Esophagus mucosa (tissue), 1 donor: ENCODE measurements at regions not wholly inside any gene's neighbourhood (a gene's known extent, or its start where the extent isn't known, plus 50 kb on each side); places are given as distances from the start of the nearest gene placed in this dataset.
A peak's percentile ranks its signal among the peaks of the same experiment; 100 is the strongest.

Source experiments
- ATAC-seq: fragments of 200-7000 bp; cut with Tn5 transposase; one replicate; pipeline ENCODE4 v1.9.1; 2020
- donor health status: DM: yes; HTN: yes; CAD: no.

- ATAC-seq: no peak
These were observed 93.4 kb upstream of the GSE1 start for GRCh38 chr16:85519540-85520231.

GRCh38 chr16:85520853-85521521, 92.1 kb upstream of the GSE1 start:
- peak; percentile 82 for ATAC-seq

GRCh38 chr16:85521552-85522307, 91.4 kb upstream of the GSE1 start:
- ATAC-seq: no peak

GRCh38 chr16:85522308-85522841, 90.7 kb upstream of the GSE1 start:
- ATAC-seq: no peak

GRCh38 chr16:85522842-85523601, 90.1 kb upstream of the GSE1 start:
- no peak for ATAC-seq

- no peak for ATAC-seq
These were observed 89.3 kb upstream of the GSE1 start for GRCh38 chr16:85523602-85524364.

GRCh38 chr16:85524365-85524629, 88.8 kb upstream of the GSE1 start:
- ATAC-seq: no peak

GRCh38 chr16:85524630-85525419, 88.3 kb upstream of the GSE1 start:
- ATAC-seq: peak; percentile 30

GRCh38 chr16:85525420-85526184, 87.5 kb upstream of the GSE1 start:
- no peak for ATAC-seq

- no peak for ATAC-seq
These were observed 86.7 kb upstream of the GSE1 start for GRCh38 chr16:85526185-85526974.

- ATAC-seq: no peak
These were observed 85.9 kb upstream of the GSE1 start for GRCh38 chr16:85527042-85527766.

- no peak for ATAC-seq
These were observed 85.3 kb upstream of the GSE1 start for GRCh38 chr16:85527767-85528297.

GRCh38 chr16:85528528-85529387, 84.4 kb upstream of the GSE1 start:
- no peak for ATAC-seq

- ATAC-seq: no peak
These were observed 83.4 kb upstream of the GSE1 start for GRCh38 chr16:85529489-85530369.

GRCh38 chr16:85530370-85530739, 82.8 kb upstream of the GSE1 start:
- no peak for ATAC-seq

- no peak for ATAC-seq
These were observed 81.6 kb upstream of the GSE1 start for GRCh38 chr16:85531516-85531915.

GRCh38 chr16:85532147-85532546, 81.0 kb upstream of the GSE1 start:
- no peak for ATAC-seq
